H9 (cell line): ENCODE measurements at regions not wholly inside any gene's neighbourhood (a gene's known extent, or its start where the extent isn't known, plus 50 kb on each side); places are given as distances from the start of the nearest gene placed in this dataset.

Source experiments
- DNase-seq: peaks from one replicate; pipeline ENCODE4 v3.0.0-alpha.2; 2017
- H2AFZ ChIP-seq: one replicate; pipeline ENCODE4 v1.6.1; 2013; ENCODE audit warnings: mild to moderate bottlenecking, low read length, control low read depth, moderate library complexity
- H2AK5ac ChIP-seq: 2 replicates; pipeline ENCODE4 v1.6.1; 2013; ENCODE audit warnings: low read length, control low read depth, mixed read lengths; ENCODE audit not compliant: insufficient read length
- H2BK120ac ChIP-seq: one replicate; pipeline ENCODE4 v1.6.1; 2013; ENCODE audit warnings: low read depth, mild to moderate bottlenecking, low read length, control low read depth, inconsistent platforms; ENCODE audit not compliant: poor library complexity, severe bottlenecking
- H2BK12ac ChIP-seq: 2 replicates; pipeline ENCODE4 v1.6.1; 2013; ENCODE audit warnings: low read length, control low read depth, mixed read lengths, low read depth; ENCODE audit not compliant: insufficient read length
- H2BK15ac ChIP-seq: 2 replicates; pipeline ENCODE4 v1.6.1; 2013; ENCODE audit warnings: low read depth, low read length, control low read depth
- H2BK20ac ChIP-seq: one replicate; pipeline ENCODE4 v1.6.1; 2013; ENCODE audit warnings: low read depth, mild to moderate bottlenecking, low read length, control low read depth, inconsistent platforms; ENCODE audit not compliant: poor library complexity, severe bottlenecking
- H2BK5ac ChIP-seq: 2 replicates; pipeline ENCODE4 v1.6.1; 2013; ENCODE audit warnings: low read length, control low read depth, mixed read lengths; ENCODE audit not compliant: insufficient read length
- H3K14ac ChIP-seq: 2 replicates; pipeline ENCODE4 v1.6.1; 2013; ENCODE audit warnings: low read length, control low read depth; ENCODE audit not compliant: insufficient read depth
- H3K18ac ChIP-seq: 2 replicates; pipeline ENCODE4 v1.6.1; 2013; ENCODE audit warnings: low read depth, mild to moderate bottlenecking, mixed read lengths, low read length, control low read depth; ENCODE audit not compliant: insufficient read length
- H3K23ac ChIP-seq: 2 replicates; pipeline ENCODE4 v1.6.1; 2013; ENCODE audit warnings: low read length, control low read depth, mixed read lengths, low read depth; ENCODE audit not compliant: insufficient read length
- H3K23me2 ChIP-seq: 2 replicates; pipeline ENCODE4 v1.6.1; 2013; ENCODE audit warnings: low read depth, mild to moderate bottlenecking, mixed read lengths, low read length, control low read depth; ENCODE audit not compliant: insufficient read length, poor library complexity, severe bottlenecking
- H3K27ac ChIP-seq: 2 replicates; pipeline ENCODE4 v1.5.1; 2013; ENCODE audit warnings: low read length, control low read depth, mixed read lengths, low read depth; ENCODE audit not compliant: insufficient read length
- H3K27me3 ChIP-seq: 2 replicates; pipeline ENCODE4 v1.6.1; 2013; ENCODE audit warnings: low read length, control low read depth, inconsistent platforms; ENCODE audit not compliant: insufficient read depth
- H3K4ac ChIP-seq: 2 replicates; pipeline ENCODE4 v1.6.1; 2013; ENCODE audit warnings: low read depth, mild to moderate bottlenecking, control low read depth, inconsistent platforms, low read length, moderate library complexity
- H3K4me1 ChIP-seq: 2 replicates; pipeline ENCODE4 v1.6.1; 2013; ENCODE audit warnings: low read length, control low read depth, inconsistent platforms; ENCODE audit not compliant: insufficient read depth
- H3K4me2 ChIP-seq: 2 replicates; pipeline ENCODE4 v1.6.1; 2013; ENCODE audit warnings: low read length, control low read depth, mixed read lengths; ENCODE audit not compliant: insufficient read length, insufficient read depth
- H3K56ac ChIP-seq: 2 replicates; pipeline ENCODE4 v1.6.1; 2013; ENCODE audit warnings: low read depth, mild to moderate bottlenecking, mixed read lengths, low read length, control low read depth; ENCODE audit not compliant: insufficient read length
- H3K79me1 ChIP-seq: 2 replicates; pipeline ENCODE4 v1.6.1; 2013; ENCODE audit warnings: low read depth, mild to moderate bottlenecking, moderate library complexity, low read length, control low read depth, inconsistent platforms; ENCODE audit not compliant: insufficient read depth, poor library complexity, severe bottlenecking
- H3K79me2 ChIP-seq: 2 replicates; pipeline ENCODE4 v1.6.1; 2013; ENCODE audit warnings: low read length, control low read depth, inconsistent platforms; ENCODE audit not compliant: insufficient read depth
- H3K9ac ChIP-seq: 2 replicates; pipeline ENCODE4 v1.6.1; 2013; ENCODE audit warnings: low read length, control low read depth, mixed read lengths; ENCODE audit not compliant: insufficient read length; ENCODE audit errors: extremely low read depth
- H3K9me3 ChIP-seq: one replicate; pipeline ENCODE4 v1.6.1; 2013; ENCODE audit warnings: low read depth, low read length, inconsistent platforms; ENCODE audit not compliant: control insufficient read depth
- H3T11ph ChIP-seq: one replicate; pipeline ENCODE4 v1.6.1; 2013; ENCODE audit warnings: mild to moderate bottlenecking, low read length, control low read depth, inconsistent platforms
- H4K20me1 ChIP-seq: one replicate; pipeline ENCODE4 v1.6.1; 2013; ENCODE audit not compliant: control insufficient read depth, insufficient read length, insufficient read depth
- H4K5ac ChIP-seq: 2 replicates; pipeline ENCODE4 v1.6.1; 2013; ENCODE audit warnings: low read depth, mild to moderate bottlenecking, mixed read lengths, low read length, control low read depth; ENCODE audit not compliant: insufficient read length
- H4K8ac ChIP-seq: replicated peaks from 2 replicates; pipeline ENCODE4 v1.6.1; 2013; ENCODE audit warnings: low read length, control low read depth, mixed read lengths, low read depth; ENCODE audit not compliant: insufficient read length
- H4K91ac ChIP-seq: 2 replicates; pipeline ENCODE4 v1.6.1; 2013; ENCODE audit warnings: low read depth, mild to moderate bottlenecking, moderate library complexity, mixed read lengths, low read length, control low read depth; ENCODE audit not compliant: insufficient read length
- H3K27ac Mint-ChIP-seq, 3 experiments: 2 replicates in 2 of 3; 3 replicates in 1 of 3; pipeline ENCODE4 v1.8.0; 2020 to 2021; ENCODE audit warnings: mixed read lengths in 3 of 3, mild to moderate bottlenecking in 1 of 3, moderate library complexity in 1 of 3
- H3K27me3 Mint-ChIP-seq: 2 replicates; pipeline ENCODE4 v1.8.0; 2021; ENCODE audit warnings: low read depth, mild to moderate bottlenecking, moderate library complexity, mixed read lengths
- H3K36me3 Mint-ChIP-seq, 3 experiments: 2 replicates in 2 of 3; 3 replicates in 1 of 3; pipeline ENCODE4 v1.8.0; 2020 to 2021; ENCODE audit warnings: low read depth in 3 of 3, mixed read lengths in 3 of 3; ENCODE audit not compliant: insufficient read depth in 1 of 3
- H3K4me1 Mint-ChIP-seq, 2 experiments: 2 replicates each; pipeline ENCODE4 v1.8.0; 2020; ENCODE audit warnings: mixed read lengths in 2 of 2
- H3K4me3 Mint-ChIP-seq, 2 experiments: 2 replicates in 1 of 2; 3 replicates in 1 of 2; pipeline ENCODE4 v1.8.0; 2020 to 2021; ENCODE audit warnings: mild to moderate bottlenecking in 2 of 2, mixed read lengths in 2 of 2, moderate library complexity in 1 of 2
- H3K9me3 Mint-ChIP-seq, 2 experiments: 2 replicates in 1 of 2; 3 replicates in 1 of 2; pipeline ENCODE4 v1.8.0; 2020; ENCODE audit warnings: mild to moderate bottlenecking in 2 of 2, mixed read lengths in 2 of 2, moderate library complexity in 1 of 2
- CTCF ChIP-seq: fragments of 200-600 bp; sonication (generic); conservative IDR thresholded peaks from 3 replicates; pipeline ENCODE4 v1.8.0; 2021; ENCODE audit warnings: antibody characterized with exemption, mild to moderate bottlenecking
- WGBS: extraction: QIAGEN DNeasy Blood & Tissue Kit; methylation state at CpG from one replicate; pipeline ENCODE4 v1.1.7; 2013; ENCODE audit warnings: missing lambda C conversion rate, low lambda C conversion rate, mixed read lengths; ENCODE audit not compliant: insufficient read length; ENCODE audit errors: extremely low coverage; 5-methylcytosine and 5-hydroxymethylcytosine counted together

- no CpG with 5 or more reads among the region's 7 CpGs for WGBS
- Mint-ChIP-seq H3K36me3 (peaks cover 0 to 12% (median 2%) of the 10 kb centered on the region in 3 experiments; a peak in 5 of 7 replicates), H3K4me1 (peaks cover 0 to 5% of the 10 kb centered on the region in 2 experiments; a peak in 1 of 4 replicates), H3K9me3 (peaks cover 8 to 15% of the 10 kb centered on the region in 2 experiments), H3K4me3 (no peak overlapping the region), H3K27me3 (peaks cover 4% of the 10 kb centered on the region), H3K27ac (no peak overlapping the region)
- Histone ChIP-seq H3K27ac (no peak overlapping the region), H2BK12ac (no peak overlapping the region), H2BK20ac (no peak overlapping the region), H3K14ac (no peak overlapping the region), H4K91ac (no peak overlapping the region), H3K4ac (no peak overlapping the region), H4K8ac (no peak overlapping the region), H3K9me3 (no peaks in the 10 kb centered on the region), H3K79me1 (no peaks in the 10 kb centered on the region), H4K20me1 (no peaks in the 10 kb centered on the region), H3K9ac (no peak overlapping the region), H4K5ac (no peak overlapping the region), H2AFZ (no peak overlapping the region), H3K79me2 (no peaks in the 10 kb centered on the region), H2BK5ac (no peak overlapping the region), H3K18ac (no peak overlapping the region), H2BK15ac (no peak overlapping the region), H3K4me1 (no peaks in the 10 kb centered on the region), H3K27me3 (no peaks in the 10 kb centered on the region), H3K4me2 (no peak overlapping the region), H3K56ac (no peak overlapping the region), H2AK5ac (no peak overlapping the region), H3K23me2 (no peaks in the 10 kb centered on the region), H2BK120ac (no peak overlapping the region), H3T11ph (no peak overlapping the region), H3K23ac (no peak overlapping the region)
- DNase-seq: no peak
- no peak for TF ChIP-seq CTCF
Measured at GRCh38 chr5:179484761-179485160, 65.6 kb upstream of the RUFY1 start.
